Stromal cell of bone marrow (primary cell): ENCODE measurements at regions not wholly inside any gene's neighbourhood (a gene's known extent, or its start where the extent isn't known, plus 50 kb on each side); places are given as distances from the start of the nearest gene placed in this dataset.
A peak's percentile ranks its signal among the peaks of the same experiment; 100 is the strongest.

Experiments
- DNase-seq: peaks from one replicate; pipeline ENCODE4 v3.0.0-alpha.2; 2012; ENCODE audit warnings: low read depth

- DNase-seq = no peak
Measured at GRCh38 chr2:128554151-128554769, 235.6 kb upstream of the HS6ST1 start.

DNA sequence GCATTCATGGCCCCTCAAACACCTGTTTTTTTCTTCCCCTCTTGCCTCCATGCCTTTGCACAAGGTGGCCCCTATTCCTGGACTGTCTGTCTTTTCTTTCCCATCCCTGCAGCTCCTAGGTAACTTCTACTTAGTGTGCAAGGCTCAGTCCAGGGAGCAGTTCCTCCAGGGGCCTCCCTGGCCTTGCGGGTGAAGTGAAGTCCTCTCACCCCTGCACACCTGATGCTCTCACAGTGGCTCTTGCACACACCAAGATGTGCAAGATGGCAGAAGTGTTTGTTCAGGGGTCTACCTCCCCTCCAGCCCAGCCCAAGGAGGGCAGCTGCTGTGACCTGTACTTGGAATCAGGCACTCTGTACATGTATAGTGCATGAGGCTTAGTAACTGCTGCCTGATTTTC is 236.8 kb upstream of the HS6ST1 start:
- DNase-seq = no peak

- DNase-seq = no peak
Measured at GRCh38 chr2:128556089-128556488, 237.4 kb upstream of the HS6ST1 start.

DNA sequence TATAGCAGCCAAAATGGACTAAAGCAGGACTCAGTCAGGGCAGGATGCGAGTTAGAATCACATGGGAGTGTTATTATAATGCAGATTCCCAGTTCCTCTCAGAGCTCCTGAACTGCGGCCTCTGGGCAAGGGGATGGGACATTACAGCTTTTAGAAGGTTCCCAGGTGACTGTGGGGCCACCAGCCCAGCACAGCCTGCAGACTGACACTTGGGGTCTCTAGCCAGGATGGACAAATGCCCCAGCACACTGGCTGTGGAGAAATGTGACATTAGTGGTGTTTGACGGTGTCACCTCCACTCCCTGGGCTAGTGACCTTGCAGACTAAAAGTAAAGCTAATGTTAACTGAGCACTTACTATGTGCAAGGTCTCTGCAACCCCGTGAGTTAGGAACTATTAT is 238.0 kb upstream of the HS6ST1 start:
- no peak for DNase-seq

- DNase-seq = no peak
Measured at GRCh38 chr2:128557069-128557468, 238.4 kb upstream of the HS6ST1 start.

- peak; percentile 64 for DNase-seq
Measured at GRCh38 chr2:128557831-128558241, 239.2 kb upstream of the HS6ST1 start.

DNA sequence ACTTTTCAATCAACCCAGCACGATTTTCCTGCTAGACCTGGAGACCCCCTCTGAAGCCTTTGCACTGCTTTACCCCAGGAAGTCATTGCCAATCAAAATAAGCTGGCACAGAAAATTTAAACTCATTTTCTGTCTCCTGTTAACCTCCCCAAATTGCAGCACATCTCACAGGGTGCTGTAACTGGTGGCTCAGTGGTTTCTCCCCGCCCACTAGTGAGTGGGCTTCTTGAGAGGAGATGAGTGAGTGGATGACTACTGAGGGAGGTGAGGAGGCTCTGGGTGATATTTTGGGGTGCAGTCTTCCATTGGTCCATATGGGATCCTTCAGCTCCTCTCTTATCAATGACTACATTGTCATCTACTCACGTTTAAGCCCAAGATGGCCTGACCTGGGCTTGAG is 239.8 kb upstream of the HS6ST1 start:
- no peak for DNase-seq

GRCh38 chr2:128558895-128559532 is 240.3 kb upstream of the HS6ST1 start:
- DNase-seq = no peak

GRCh38 chr2:128559533-128560515 is 241.2 kb upstream of the HS6ST1 start:
- no peak for DNase-seq

DNA sequence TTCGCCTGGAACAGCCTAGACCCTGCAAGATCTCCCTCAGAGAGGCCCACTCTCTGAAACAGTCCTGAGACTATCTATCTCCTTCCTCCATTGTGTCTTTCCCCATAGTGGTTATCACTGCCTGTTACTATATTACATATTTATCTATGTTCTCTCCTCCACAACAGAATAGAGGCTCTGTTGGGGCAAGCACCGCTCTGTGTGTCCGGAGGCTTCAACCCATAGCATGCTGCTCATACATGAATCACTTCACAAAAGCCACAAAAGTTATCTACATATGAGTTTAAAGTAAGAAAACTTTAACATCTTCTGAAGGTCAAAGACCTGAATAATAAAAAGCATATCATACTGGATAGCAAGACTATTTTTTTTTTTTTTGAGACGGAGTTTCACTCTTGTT is 242.1 kb upstream of the HS6ST1 start:
- DNase-seq = no peak

- no peak for DNase-seq
Measured at GRCh38 chr2:128562471-128563347, 244.0 kb upstream of the HS6ST1 start.

DNA sequence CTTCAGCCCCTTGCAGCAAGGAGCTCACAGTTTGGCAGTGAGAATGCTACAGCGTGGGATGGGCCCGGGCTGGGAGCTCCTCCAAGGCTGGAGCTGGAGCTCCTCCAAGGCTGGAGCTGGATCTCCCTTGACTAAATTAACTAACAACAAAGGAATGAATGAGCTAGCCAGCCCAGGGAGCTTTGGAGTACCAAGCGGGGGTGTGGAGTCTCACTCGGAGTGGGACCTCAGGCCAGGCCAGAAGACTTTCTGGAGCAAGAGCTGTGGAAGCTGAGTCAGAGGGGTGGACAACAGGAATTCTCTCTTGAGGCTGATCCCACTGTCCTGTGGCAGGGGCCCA is 244.7 kb upstream of the HS6ST1 start:
- peak; percentile 97 for DNase-seq

DNA sequence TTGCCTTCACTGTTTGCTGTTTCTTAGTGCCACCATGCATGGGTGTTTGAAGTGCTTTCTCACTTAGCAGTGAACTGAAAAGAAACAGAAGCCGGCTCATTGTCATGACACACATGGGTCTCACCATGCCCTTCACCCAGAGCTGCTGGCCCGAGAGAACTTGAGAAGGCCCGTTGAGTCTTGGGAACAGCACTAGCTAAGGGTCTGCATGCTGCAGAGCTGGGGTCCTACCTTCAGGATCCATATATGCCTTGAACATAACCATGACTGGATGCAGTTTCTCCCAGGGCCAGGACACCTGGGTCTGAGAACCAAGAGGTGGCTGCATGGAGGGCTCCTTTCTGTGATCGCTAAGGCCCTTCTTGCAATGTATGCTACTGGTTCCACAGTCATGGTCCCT is 245.5 kb upstream of the HS6ST1 start:
- DNase-seq = no peak

GRCh38 chr2:128564551-128564950 is 245.9 kb upstream of the HS6ST1 start:
- no peak for DNase-seq

GRCh38 chr2:128565441-128565840 is 246.8 kb upstream of the HS6ST1 start:
- DNase-seq = no peak

DNA sequence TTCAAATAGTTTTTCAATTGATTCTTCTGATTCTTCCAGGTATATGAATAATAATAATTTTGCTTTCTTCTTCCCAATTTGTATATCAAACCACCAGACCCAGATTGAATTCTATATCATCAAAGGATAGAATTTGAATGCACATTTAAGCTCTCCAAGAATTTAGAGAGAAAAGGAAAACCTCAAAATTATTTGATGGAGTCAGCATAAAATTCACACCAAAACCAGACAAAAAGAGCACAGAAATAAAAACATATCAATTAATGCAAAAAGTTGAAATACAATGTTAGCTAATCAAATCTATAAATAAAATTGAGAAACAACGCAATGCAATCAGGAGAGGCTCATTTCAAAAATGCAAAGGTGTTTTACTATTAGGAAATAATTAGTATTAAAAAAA is 248.0 kb upstream of the HS6ST1 start:
- DNase-seq = no peak

- DNase-seq = no peak
Measured at GRCh38 chr2:128568106-128568505, 249.4 kb upstream of the HS6ST1 start.

- DNase-seq = no peak
Measured at GRCh38 chr2:128573116-128573515, 254.4 kb upstream of the HS6ST1 start.

GRCh38 chr2:128573531-128573930 is 254.9 kb upstream of the HS6ST1 start:
- DNase-seq = no peak

- DNase-seq = no peak
Measured at GRCh38 chr2:128577141-128577930, 258.7 kb upstream of the HS6ST1 start.
